H1 (cell line): ENCODE measurements at regions not wholly inside any gene's neighbourhood (a gene's known extent, or its start where the extent isn't known, plus 50 kb on each side); places are given as distances from the start of the nearest gene placed in this dataset.

Experiments
- CHD7 ChIP-seq: fragments of 300-600 bp; sonication (generic); IDR thresholded peaks from 2 replicates; pipeline ENCODE4 v1.7.1; 2012; ENCODE audit warnings: low read length, moderate library complexity, mild to moderate bottlenecking, inconsistent platforms; ENCODE audit not compliant: insufficient replicate concordance
- HDAC6 ChIP-seq: IDR thresholded peaks from one replicate; pipeline ENCODE4 v1.7.1; 2012; ENCODE audit warnings: low read depth, mild to moderate bottlenecking, inconsistent platforms, low read length, moderate library complexity
- POU5F1 ChIP-seq: IDR thresholded peaks from 2 replicates; pipeline ENCODE4 v1.6.1; 2011; ENCODE audit warnings: low read depth, mild to moderate bottlenecking, low read length, moderate library complexity
- RXRA ChIP-seq: IDR thresholded peaks from 2 replicates; pipeline ENCODE4 v1.6.1; 2011; ENCODE audit warnings: low read depth, mild to moderate bottlenecking, low read length, moderate library complexity; ENCODE audit not compliant: insufficient read depth
- SIN3A ChIP-seq, 2 experiments: IDR thresholded peaks in 1 of 2; conservative IDR thresholded peaks in 1 of 2; 2 replicates each; pipeline ENCODE4 v1.6.1; 2011 to 2012; ENCODE audit warnings: low read length in 2 of 2, improper control_type of control experiment in 1 of 2, low read depth in 1 of 2, mild to moderate bottlenecking in 1 of 2

DNA sequence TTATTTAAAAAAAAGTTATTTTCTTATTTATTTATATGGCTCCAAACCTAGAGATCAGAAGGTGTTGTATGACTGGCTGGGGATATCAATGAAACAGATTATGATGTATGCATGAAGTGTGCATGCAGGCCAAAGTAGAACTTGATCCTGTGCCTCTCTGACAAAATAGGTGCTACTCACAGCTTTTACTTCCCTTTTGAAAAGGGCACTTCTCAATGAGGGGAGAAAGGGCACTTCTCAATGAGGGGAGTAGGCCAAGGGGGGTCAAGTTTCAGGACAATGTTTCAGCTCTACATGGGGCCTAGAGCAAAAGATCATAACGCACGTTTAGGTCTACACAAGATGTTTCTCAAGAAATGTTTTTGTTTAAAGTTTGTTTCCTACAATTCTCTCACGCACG lies 397.5 kb downstream of the ETS1 start (continued):
- TF ChIP-seq CHD7, result no peak
- no peak for TF ChIP-seq POU5F1
- no peak for TF ChIP-seq HDAC6
- TF ChIP-seq RXRA, result no peak
- TF ChIP-seq SIN3A (conservative IDR thresholded peaks at IDR 0.05 in 1 of 2, IDR thresholded peaks at IDR 0.05 in 1 of 2; ENCODE audit: low read depth in 1 of 2, low read length in 2 of 2), result no peak
